Smooth muscle cell (in vitro differentiated cells): ENCODE measurements at regions not wholly inside any gene's neighbourhood (a gene's known extent, or its start where the extent isn't known, plus 50 kb on each side); places are given as distances from the start of the nearest gene placed in this dataset.

Experiments
- DNase-seq: peaks from one replicate; lab custom pipeline; 2025; ENCODE audit not compliant: unreplicated experiment; lab: John Stamatoyannopoulos, UW
- H2AFZ ChIP-seq: fragments of 200-600 bp; sonication (generic); 2 replicates; pipeline ENCODE4 v1.6.0; 2016; ENCODE audit warnings: antibody characterized with exemption, low read depth, mild to moderate bottlenecking
- H3F3A ChIP-seq: fragments of 200-600 bp; sonication (generic); 2 replicates; pipeline ENCODE4 v1.6.0; 2017; ENCODE audit warnings: antibody characterized with exemption, low read depth
- H3K27ac ChIP-seq: fragments of 200-600 bp; sonication (generic); 2 replicates; pipeline ENCODE4 v1.5.1; 2016; ENCODE audit warnings: low read depth, mild to moderate bottlenecking
- H3K27me3 ChIP-seq: fragments of 200-600 bp; sonication (generic); 2 replicates; pipeline ENCODE4 v1.6.1; 2016; ENCODE audit warnings: low read depth, mild to moderate bottlenecking
- H3K36me3 ChIP-seq: fragments of 200-600 bp; sonication (generic); 2 replicates; pipeline ENCODE4 v1.5.1; 2016; ENCODE audit warnings: low read depth
- H3K4me1 ChIP-seq: fragments of 200-600 bp; sonication (generic); 2 replicates; pipeline ENCODE4 v1.5.1; 2016; ENCODE audit warnings: low read depth
- H3K4me2 ChIP-seq: fragments of 200-600 bp; sonication (generic); 2 replicates; pipeline ENCODE4 v1.6.0; 2016; ENCODE audit warnings: mild to moderate bottlenecking
- H3K4me3 ChIP-seq: fragments of 200-600 bp; sonication (generic); 2 replicates; pipeline ENCODE4 v1.5.1; 2016; ENCODE audit warnings: mild to moderate bottlenecking
- H3K79me2 ChIP-seq: fragments of 200-600 bp; sonication (generic); 2 replicates; pipeline ENCODE4 v1.6.0; 2016; ENCODE audit warnings: low read depth, mild to moderate bottlenecking
- H3K9ac ChIP-seq: fragments of 200-600 bp; sonication (generic); 2 replicates; pipeline ENCODE4 v1.6.0; 2016; ENCODE audit warnings: low read depth
- H3K9me3 ChIP-seq: fragments of 200-600 bp; sonication (generic); replicated peaks from 2 replicates; pipeline ENCODE4 v1.5.1; 2016; ENCODE audit warnings: low read depth
- H4K20me1 ChIP-seq: fragments of 200-600 bp; sonication (generic); 2 replicates; pipeline ENCODE4 v1.6.0; 2016; ENCODE audit warnings: low read depth
- CTCF ChIP-seq: fragments of 200-600 bp; sonication (generic); IDR thresholded peaks from 2 replicates; pipeline ENCODE4 v1.5.1; 2017; ENCODE audit warnings: borderline replicate concordance, mild to moderate bottlenecking, antibody characterized with exemption; ENCODE audit not compliant: insufficient read depth, poor library complexity, severe bottlenecking
- WGBS: methylation state at CpG from one replicate; pipeline ENCODE4 v1.1.7; 2016; ENCODE audit warnings: low lambda C conversion rate; 5-methylcytosine and 5-hydroxymethylcytosine counted together

- no peak overlapping the region for H3K4me2 ChIP-seq
- no peaks in the 10 kb centered on the region for H3K4me1 ChIP-seq
- no peaks in the 10 kb centered on the region for H3K9me3 ChIP-seq
- H3K27ac ChIP-seq, result no peak overlapping the region
- no peaks in the 10 kb centered on the region for H4K20me1 ChIP-seq
- H3K9ac ChIP-seq, result no peak overlapping the region
- peaks cover 2% of the 10 kb centered on the region for H3K27me3 ChIP-seq
- no peak for DNase-seq
- no peak overlapping the region for H3K4me3 ChIP-seq
- TF ChIP-seq CTCF, result no peak
- H2AFZ ChIP-seq, result no peak overlapping the region
- no peaks in the 10 kb centered on the region for H3K79me2 ChIP-seq
- 54% methylated on average over 5 of the region's 5 CpGs for WGBS
- no peaks in the 10 kb centered on the region for H3K36me3 ChIP-seq
- H3F3A ChIP-seq, result no peaks in the 10 kb centered on the region
Measured at GRCh38 chr1:38680801-38681510, 178.6 kb downstream of the RRAGC start.

GRCh38 chr1:38677756-38678155, 181.8 kb downstream of the RRAGC start:
- 92% methylated on average over 2 of the region's 2 CpGs for WGBS
- no peaks in the 10 kb centered on the region for H3K27me3 ChIP-seq
- H3K9ac ChIP-seq, result no peak overlapping the region
- no peak overlapping the region for H3K27ac ChIP-seq
- no peak overlapping the region for H3K4me2 ChIP-seq
- no peaks in the 10 kb centered on the region for H4K20me1 ChIP-seq
- H2AFZ ChIP-seq, result no peak overlapping the region
- no peaks in the 10 kb centered on the region for H3F3A ChIP-seq
- H3K4me1 ChIP-seq, result no peaks in the 10 kb centered on the region
- no peaks in the 10 kb centered on the region for H3K79me2 ChIP-seq
- H3K36me3 ChIP-seq, result no peaks in the 10 kb centered on the region
- H3K9me3 ChIP-seq, result no peaks in the 10 kb centered on the region
- DNase-seq, result no peak
- H3K4me3 ChIP-seq, result no peak overlapping the region
- no peak for TF ChIP-seq CTCF

- no peaks in the 10 kb centered on the region for H4K20me1 ChIP-seq
- DNase-seq, result no peak
- no peak overlapping the region for H3K9ac ChIP-seq
- no peaks in the 10 kb centered on the region for H3K79me2 ChIP-seq
- peaks cover under 1% of the 10 kb centered on the region for H3K27me3 ChIP-seq
- no peaks in the 10 kb centered on the region for H3K4me1 ChIP-seq
- H3K36me3 ChIP-seq, result no peaks in the 10 kb centered on the region
- no peak overlapping the region for H3K27ac ChIP-seq
- H3K9me3 ChIP-seq, result no peaks in the 10 kb centered on the region
- TF ChIP-seq CTCF, result no peak
- no peak overlapping the region for H3K4me2 ChIP-seq
- 83% methylated on average over 6 of the region's 6 CpGs for WGBS
- no peaks in the 10 kb centered on the region for H3F3A ChIP-seq
- H3K4me3 ChIP-seq, result no peak overlapping the region
- H2AFZ ChIP-seq, result no peak overlapping the region
Measured at GRCh38 chr1:38677311-38677710, 182.3 kb downstream of the RRAGC start.

GRCh38 chr1:38672692-38673091, 186.9 kb downstream of the RRAGC start:
- H4K20me1 ChIP-seq, result no peaks in the 10 kb centered on the region
- no peaks in the 10 kb centered on the region for H3F3A ChIP-seq
- no peaks in the 10 kb centered on the region for H3K36me3 ChIP-seq
- H3K27me3 ChIP-seq, result peaks cover 19% of the 10 kb centered on the region
- H3K27ac ChIP-seq, result no peak overlapping the region
- H3K4me1 ChIP-seq, result no peaks in the 10 kb centered on the region
- no peaks in the 10 kb centered on the region for H3K79me2 ChIP-seq
- DNase-seq, result no peak
- 91% methylated on average over 4 of the region's 4 CpGs for WGBS
- H3K4me3 ChIP-seq, result no peak overlapping the region
- H3K4me2 ChIP-seq, result no peak overlapping the region
- no peak overlapping the region for H3K9ac ChIP-seq
- no peak for TF ChIP-seq CTCF
- no peaks in the 10 kb centered on the region for H3K9me3 ChIP-seq
- no peak overlapping the region for H2AFZ ChIP-seq
